OCI-LY7 (cell line): ENCODE measurements at regions not wholly inside any gene's neighbourhood (a gene's known extent, or its start where the extent isn't known, plus 50 kb on each side); places are given as distances from the start of the nearest gene placed in this dataset.

Source experiments
- BruUV-seq: library from RNA; stranded (reverse); fragments of 400-500 nt; replicated peaks from 2 replicates; lab custom pipeline; 2021; lab: Mats Ljungman, UMichigan
- CTCF ChIA-PET: fragments of 300-600 bp; sonication (Branson Sonifier 250); formaldehyde crosslinking; loops from one replicate; lab custom pipeline; 2022; ENCODE audit warnings: antibody characterized with exemption; ENCODE audit not compliant: unreplicated experiment; lab: Charles Lee
- POLR2A ChIA-PET: fragments of 300-600 bp; sonication (Branson Sonifier 250); formaldehyde crosslinking; loops from one replicate; lab custom pipeline; 2022; ENCODE audit warnings: antibody characterized with exemption; lab: Charles Lee
- DNase-seq: peaks from one replicate; pipeline ENCODE4 v3.0.0-alpha.2; 2015; ENCODE audit warnings: low spot score
- H2AFZ ChIP-seq: fragments of 200-600 bp; sonication (generic), shearing (Covaris generic); 2 replicates; pipeline ENCODE4 v1.6.1; 2014; ENCODE audit warnings: mild to moderate bottlenecking, antibody characterized with exemption, low read length, moderate library complexity
- H3K27ac ChIP-seq: fragments of 200-600 bp; sonication (generic); 2 replicates; pipeline ENCODE4 v1.5.1; 2014; ENCODE audit warnings: mixed run types, low read depth, mild to moderate bottlenecking, moderate library complexity, low read length, inconsistent platforms; ENCODE audit not compliant: poor library complexity, severe bottlenecking
- H3K36me3 ChIP-seq: fragments of 200-600 bp; sonication (generic); 2 replicates; pipeline ENCODE4 v1.6.1; 2014; ENCODE audit warnings: mild to moderate bottlenecking, antibody characterized with exemption, low read length, moderate library complexity, mixed read lengths; ENCODE audit not compliant: insufficient read depth
- H3K4me1 ChIP-seq: fragments of 200-600 bp; sonication (generic); 2 replicates; pipeline ENCODE4 v1.5.1; 2014; ENCODE audit warnings: mild to moderate bottlenecking, low read length; ENCODE audit not compliant: insufficient read depth, poor library complexity, severe bottlenecking
- H3K4me2 ChIP-seq: fragments of 200-600 bp; sonication (generic); 2 replicates; pipeline ENCODE4 v1.6.1; 2014; ENCODE audit warnings: mild to moderate bottlenecking, low read length
- H3K4me3 ChIP-seq: fragments of 200-600 bp; sonication (generic); 2 replicates; pipeline ENCODE4 v1.5.1; 2014; ENCODE audit warnings: mild to moderate bottlenecking, low read depth, low read length; ENCODE audit not compliant: poor library complexity, severe bottlenecking
- H3K79me2 ChIP-seq: fragments of 200-600 bp; sonication (generic); 2 replicates; pipeline ENCODE4 v1.6.1; 2016; ENCODE audit warnings: low read depth, mild to moderate bottlenecking, low read length, moderate library complexity, mixed read lengths; ENCODE audit not compliant: insufficient read depth
- H3K9me2 ChIP-seq: fragments of 200-600 bp; sonication (generic); 2 replicates; pipeline ENCODE4 v1.6.1; 2016; ENCODE audit warnings: mild to moderate bottlenecking, low read length, mixed read lengths; ENCODE audit not compliant: insufficient read depth
- H3K9me3 ChIP-seq: fragments of 200-600 bp; sonication (generic); 2 replicates; pipeline ENCODE4 v1.6.1; 2014; ENCODE audit warnings: mild to moderate bottlenecking, mixed run types, low read length, mixed read lengths
- H4K20me1 ChIP-seq: fragments of 200-600 bp; sonication (generic); 2 replicates; pipeline ENCODE4 v1.6.1; 2014; ENCODE audit warnings: mild to moderate bottlenecking, antibody characterized with exemption, low read length, moderate library complexity, mixed read lengths; ENCODE audit not compliant: insufficient read depth
- CTCF ChIP-seq: fragments of 200-600 bp; sonication (generic); conservative IDR thresholded peaks from 2 replicates; pipeline ENCODE4 v1.5.1; 2014; ENCODE audit warnings: mild to moderate bottlenecking, antibody characterized with exemption, low read length, moderate library complexity, mixed read lengths
- EZH2phosphoT487 ChIP-seq: fragments of 200-600 bp; sonication (generic); IDR thresholded peaks from 2 replicates; pipeline ENCODE4 v1.6.1; 2018; ENCODE audit warnings: low read depth, borderline replicate concordance, mild to moderate bottlenecking, mixed run types, antibody characterized with exemption, low read length, moderate library complexity, mixed read lengths
- intact Hi-C: fragments of 100-400 bp; cut with micrococcal nuclease; formaldehyde crosslinking; loops from one replicate; pipeline ENCODE4 v1.10.0; 2022; ENCODE audit not compliant: unreplicated experiment

GRCh38 chr3:163561151-163561550 is 1517.1 kb downstream of the SI start:
- Histone ChIP-seq H3K27ac (no peak overlapping the region), H3K79me2 (no peaks in the 10 kb centered on the region), H3K4me3 (no peak overlapping the region), H3K9me3 (no peaks in the 10 kb centered on the region), H3K4me2 (no peak overlapping the region), H4K20me1 (no peaks in the 10 kb centered on the region), H3K9me2 (no peaks in the 10 kb centered on the region), H2AFZ (no peak overlapping the region), H3K4me1 (no peaks in the 10 kb centered on the region), H3K36me3 (no peaks in the 10 kb centered on the region)
- intact Hi-C loops = no loop called here
- ChIA-PET CTCF (no interaction called here), POLR2A (no interaction called here)
- no TSS peak for BruUV-seq
- no peak for DNase-seq
- no peak for TF ChIP-seq EZH2phosphoT487
- no peak for TF ChIP-seq CTCF

- POLR2A ChIA-PET = no interaction called here
- no peaks in the 10 kb centered on the region for H3K36me3 ChIP-seq
- CTCF ChIA-PET = no interaction called here
- intact Hi-C loops = no loop called here
- H3K4me1 ChIP-seq = no peaks in the 10 kb centered on the region
- no peak for DNase-seq
- H3K9me2 ChIP-seq = no peaks in the 10 kb centered on the region
- H3K79me2 ChIP-seq = no peaks in the 10 kb centered on the region
- no peak overlapping the region for H3K4me2 ChIP-seq
- H4K20me1 ChIP-seq = no peaks in the 10 kb centered on the region
- no peak overlapping the region for H3K27ac ChIP-seq
- H2AFZ ChIP-seq = no peak overlapping the region
- TF ChIP-seq EZH2phosphoT487 (no peak), CTCF (no peak)
- H3K4me3 ChIP-seq = no peak overlapping the region
- no TSS peak for BruUV-seq
- H3K9me3 ChIP-seq = no peaks in the 10 kb centered on the region
Measured at GRCh38 chr3:163560459-163560858, 1517.8 kb downstream of the SI start.

- CTCF ChIA-PET = no interaction called here
Measured at GRCh38 chr3:163556813-163557523, 1521.3 kb downstream of the SI start.

More at GRCh38 chr3:163556813-163557523, 1521.3 kb downstream of the SI start:
- Histone ChIP-seq H3K36me3 (no peaks in the 10 kb centered on the region), H3K27ac (no peak overlapping the region), H3K4me1 (no peaks in the 10 kb centered on the region), H4K20me1 (no peaks in the 10 kb centered on the region), H3K4me2 (no peak overlapping the region), H3K9me2 (no peaks in the 10 kb centered on the region), H2AFZ (no peak overlapping the region), H3K79me2 (no peaks in the 10 kb centered on the region), H3K4me3 (no peak overlapping the region), H3K9me3 (no peaks in the 10 kb centered on the region)
- intact Hi-C loops = no loop called here
- POLR2A ChIA-PET = interaction anchor here (0.6 kb wide), 1 partner anchor 35 kb away, joined by 3 read pairs; no protein-coding TSS in a partner anchor
- no peak for DNase-seq
- no TSS peak for BruUV-seq
- no peak for TF ChIP-seq EZH2phosphoT487
- TF ChIP-seq CTCF = no peak
